IMR-90 (cell line): ENCODE measurements at regions not wholly inside any gene's neighbourhood (a gene's known extent, or its start where the extent isn't known, plus 50 kb on each side); places are given as distances from the start of the nearest gene placed in this dataset.

Source experiments
- ATAC-seq: fragments of 200-7000 bp; cut with Tn5 transposase; 2 replicates; pipeline ENCODE4 v1.9.1; 2020; ENCODE audit warnings: low read depth, mild to moderate bottlenecking, moderate library complexity
- BruUV-seq: library from RNA; stranded (reverse); fragments of 400-500 nt; replicated peaks from 2 replicates; lab custom pipeline; 2021; lab: Mats Ljungman, UMichigan
- CTCF ChIA-PET: fragments of 300-600 bp; formaldehyde crosslinking; extraction: SDS; loops from one replicate; lab custom pipeline; 2021; ENCODE audit warnings: antibody characterized with exemption; lab: Yijun Ruan, JAX
- POLR2A ChIA-PET: fragments of 300-600 bp; sonication (Branson Sonifier 250); formaldehyde crosslinking; loops from one replicate; lab custom pipeline; 2022; ENCODE audit warnings: antibody characterized with exemption; ENCODE audit not compliant: unreplicated experiment; lab: Charles Lee
- DNase-seq: peaks from one replicate; pipeline ENCODE4 v3.0.0; 2013
- H2AFZ ChIP-seq: replicated peaks from 2 replicates; pipeline ENCODE3; 2013; ENCODE audit warnings: low read length, mild to moderate bottlenecking; ENCODE audit not compliant: poor library complexity
- H2AK5ac ChIP-seq: 2 replicates; pipeline ENCODE4 v1.6.1; 2013; ENCODE audit warnings: low read depth, low read length, inconsistent platforms
- H2AK9ac ChIP-seq: replicated peaks from 2 replicates; pipeline ENCODE3; 2013; ENCODE audit warnings: mild to moderate bottlenecking, low read depth, low read length, moderate library complexity; ENCODE audit not compliant: poor library complexity
- H2BK120ac ChIP-seq: 2 replicates; pipeline ENCODE4 v1.6.1; 2013; ENCODE audit warnings: low read depth, low read length, inconsistent platforms
- H2BK15ac ChIP-seq: 3 replicates; pipeline ENCODE4 v1.6.1; 2013; ENCODE audit warnings: low read depth, low read length, inconsistent platforms
- H2BK20ac ChIP-seq: 2 replicates; pipeline ENCODE4 v1.6.1; 2013; ENCODE audit warnings: low read depth, mild to moderate bottlenecking, inconsistent platforms, low read length, moderate library complexity
- H2BK5ac ChIP-seq: 2 replicates; pipeline ENCODE4 v1.6.1; 2013; ENCODE audit warnings: mild to moderate bottlenecking, low read depth, low read length, inconsistent platforms; ENCODE audit not compliant: poor library complexity, severe bottlenecking
- H3K14ac ChIP-seq: replicated peaks from 2 replicates; pipeline ENCODE4 v1.6.1; 2013; ENCODE audit warnings: low read depth, low read length, inconsistent platforms
- H3K18ac ChIP-seq: 2 replicates; pipeline ENCODE4 v1.6.1; 2013; ENCODE audit warnings: low read depth, low read length, control low read depth
- H3K23ac ChIP-seq: 2 replicates; pipeline ENCODE4 v1.6.1; 2013; ENCODE audit warnings: low read depth, low read length, inconsistent platforms
- H3K27ac ChIP-seq: 2 replicates; pipeline ENCODE4 v1.5.1; 2013; ENCODE audit warnings: mild to moderate bottlenecking, control low read depth, low read length; ENCODE audit not compliant: insufficient read depth
- H3K27me3 ChIP-seq: 2 replicates; pipeline ENCODE4 v1.6.1; 2013; ENCODE audit warnings: low read length; ENCODE audit not compliant: control insufficient read depth, insufficient read depth
- H3K36me3 ChIP-seq: 2 replicates; pipeline ENCODE4 v1.6.1; 2013; ENCODE audit warnings: low read length, mixed read lengths; ENCODE audit not compliant: control insufficient read depth, insufficient read depth
- H3K4ac ChIP-seq: 2 replicates; pipeline ENCODE4 v1.6.1; 2013; ENCODE audit warnings: low read depth, low read length, inconsistent platforms
- H3K4me1 ChIP-seq: 2 replicates; pipeline ENCODE4 v1.6.1; 2013; ENCODE audit warnings: low read length, mixed read lengths; ENCODE audit not compliant: control insufficient read depth, insufficient read depth
- H3K4me2 ChIP-seq: 2 replicates; pipeline ENCODE4 v1.6.1; 2013; ENCODE audit warnings: low read depth, mild to moderate bottlenecking, control low read depth, low read length, moderate library complexity
- H3K4me3 ChIP-seq: 2 replicates; pipeline ENCODE4 v1.5.1; 2013; ENCODE audit warnings: low read depth, mild to moderate bottlenecking, control low read depth, low read length, moderate library complexity; ENCODE audit not compliant: insufficient read depth
- H3K56ac ChIP-seq: 2 replicates; pipeline ENCODE4 v1.6.1; 2013; ENCODE audit warnings: low read length, inconsistent platforms; ENCODE audit not compliant: insufficient read depth; ENCODE audit errors: extremely low read depth
- H3K79me1 ChIP-seq, 2 experiments: 2 replicates each; pipeline ENCODE4 v1.6.1; 2013; ENCODE audit warnings: low read length in 2 of 2, inconsistent platforms in 1 of 2, low read depth in 1 of 2
- H3K9ac ChIP-seq: 2 replicates; pipeline ENCODE4 v1.6.1; 2013; ENCODE audit warnings: low read depth, low read length, control low read depth
- H3K9me1 ChIP-seq: 2 replicates; pipeline ENCODE4 v1.6.1; 2013; ENCODE audit warnings: low read length, inconsistent platforms; ENCODE audit not compliant: insufficient read depth
- H3K9me3 ChIP-seq: 2 replicates; pipeline ENCODE4 v1.6.1; 2013; ENCODE audit warnings: low read length; ENCODE audit not compliant: control insufficient read depth, insufficient read depth
- H4K20me1 ChIP-seq: 2 replicates; pipeline ENCODE4 v1.6.1; 2013; ENCODE audit warnings: low read length, inconsistent platforms; ENCODE audit not compliant: insufficient read depth
- H4K5ac ChIP-seq: 2 replicates; pipeline ENCODE4 v1.6.1; 2013; ENCODE audit warnings: mild to moderate bottlenecking, low read depth, low read length, control low read depth
- H4K8ac ChIP-seq, 2 experiments: 2 replicates each; pipeline ENCODE4 v1.6.1; 2013; ENCODE audit warnings: low read depth in 2 of 2, low read length in 2 of 2, control low read depth in 1 of 2, inconsistent platforms in 1 of 2
- H4K91ac ChIP-seq: 2 replicates; pipeline ENCODE4 v1.6.1; 2013; ENCODE audit warnings: low read depth, low read length, inconsistent platforms; ENCODE audit not compliant: insufficient read depth
- BHLHE40 ChIP-seq: fragments of 150-350 bp; IDR thresholded peaks from 2 replicates; pipeline ENCODE4 v1.6.1; 2016; ENCODE audit warnings: mild to moderate bottlenecking, low read depth, low read length
- WGBS, 2 experiments: methylation state at CpG; one replicate each; pipeline versions ENCODE4 v1.1.5 to v1.1.7; 2013; ENCODE audit warnings: missing lambda C conversion rate in 2 of 2; ENCODE audit not compliant: insufficient read length in 1 of 2; ENCODE audit errors: extremely low coverage in 2 of 2; 5-methylcytosine and 5-hydroxymethylcytosine counted together
- dilution Hi-C: fragments of 300-500 bp; cut with HindIII; formaldehyde crosslinking; loops from one replicate; pipeline ENCODE4 v1.14.3; 2018; ENCODE audit warnings: low sequenced_read_pairs; ENCODE audit not compliant: unreplicated experiment
- in situ Hi-C: fragments of 300-500 bp; cut with MboI; formaldehyde crosslinking; loops from 3 replicates; pipeline ENCODE4 v1.14.3; 2019; ENCODE audit warnings: low sequenced_read_pairs, inconsistent platforms, mixed read lengths
- intact Hi-C: fragments of 100-400 bp; cut with micrococcal nuclease; formaldehyde crosslinking; loops from 2 replicates; pipeline ENCODE4 v1.10.0; 2022

GRCh38 chr2:74749432-74749831, 84.5 kb upstream of the HK2 start:
- H2BK120ac ChIP-seq = no peak overlapping the region
- peak overlapping the region; percentile 44; the same call in 1 of the 2 replicates for H3K14ac ChIP-seq
- no peak for TF ChIP-seq BHLHE40
- no peak for DNase-seq
- H3K4me1 ChIP-seq = peaks cover 9% of the 10 kb centered on the region
- dilution Hi-C loops = no loop called here
- H3K36me3 ChIP-seq = no peaks in the 10 kb centered on the region
- H4K5ac ChIP-seq = no peak overlapping the region
- no peak overlapping the region for H3K27ac ChIP-seq
- in situ Hi-C loops = no loop called here
- no peak overlapping the region for H2AFZ ChIP-seq
- no peak overlapping the region for H2BK5ac ChIP-seq
- no peak for ATAC-seq
- H4K20me1 ChIP-seq = no peaks in the 10 kb centered on the region
- no peak overlapping the region for H4K8ac ChIP-seq
- no peak overlapping the region for H3K4me2 ChIP-seq
- H2BK15ac ChIP-seq = no peak overlapping the region
- no peaks in the 10 kb centered on the region for H3K9me3 ChIP-seq
- no peak overlapping the region for H3K56ac ChIP-seq
- POLR2A ChIA-PET = no interaction called here
- no peak overlapping the region for H4K91ac ChIP-seq
- no peaks in the 10 kb centered on the region for H3K79me1 ChIP-seq
- no peak overlapping the region for H3K4me3 ChIP-seq
- H2AK9ac ChIP-seq = no peak overlapping the region
- peaks cover 10% of the 10 kb centered on the region; the same call in 1 of the 2 replicates for H3K9me1 ChIP-seq
- CTCF ChIA-PET = no interaction called here
- no peak overlapping the region for H3K9ac ChIP-seq
- no peak overlapping the region for H2BK20ac ChIP-seq
- no TSS peak for BruUV-seq
- H3K23ac ChIP-seq = no peak overlapping the region
- intact Hi-C loops = loop anchor here (10.0 kb wide), 1 partner anchor 85 kb away; the partner anchor contains the start of gene HK2
- 0 out of 2 replicates have a peak overlapping the region, but pooled peaks have one; percentile 21 for H3K4ac ChIP-seq
- no peak overlapping the region for H3K18ac ChIP-seq
- WGBS, 2 experiments = 52% methylated on average over 2 of the region's 3 CpGs; no CpG with 5 or more reads in 1 of the 2 experiments
- H3K27me3 ChIP-seq = no peaks in the 10 kb centered on the region
- no peak overlapping the region for H2AK5ac ChIP-seq
